Astrocyte (in vitro differentiated cells and primary cell): ENCODE measurements at regions not wholly inside any gene's neighbourhood (a gene's known extent, or its start where the extent isn't known, plus 50 kb on each side); places are given as distances from the start of the nearest gene placed in this dataset.

ENCODE experiments used
- CTCF ChIP-seq: IDR thresholded peaks from 2 replicates; pipeline ENCODE4 v1.5.1; 2011; ENCODE audit warnings: low read depth, mild to moderate bottlenecking, inconsistent platforms, low read length, moderate library complexity; ENCODE audit not compliant: insufficient read depth
- EZH2 ChIP-seq: IDR thresholded peaks from 2 replicates; pipeline ENCODE4 v1.6.1; 2012; ENCODE audit warnings: mild to moderate bottlenecking, low read length, inconsistent platforms; ENCODE audit not compliant: insufficient read depth

DNA sequence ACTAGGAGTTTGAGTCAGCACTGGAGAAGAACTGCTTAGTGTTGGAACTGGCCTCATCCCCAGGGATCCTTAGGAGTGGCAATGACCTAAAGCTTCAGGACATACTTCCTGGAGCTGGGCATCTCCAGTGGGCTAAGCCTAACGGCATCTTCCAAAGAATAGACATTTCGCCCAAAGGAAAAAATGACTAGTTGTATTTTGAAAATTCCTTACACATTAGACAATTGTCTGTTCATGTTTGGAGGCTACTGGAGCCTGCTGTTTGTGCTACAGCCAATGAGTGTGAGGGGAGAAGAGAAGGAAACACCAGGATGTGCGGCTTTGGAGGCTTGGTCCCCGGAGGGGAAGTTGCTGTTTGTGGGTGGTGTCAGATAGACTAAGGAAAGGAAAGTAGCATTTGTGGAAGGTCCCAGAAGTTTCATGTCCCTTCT lies 77.6 kb downstream of the POLR2M start:
- no peak for TF ChIP-seq CTCF
- no peak for TF ChIP-seq EZH2
